HEK293 (cell line): ENCODE measurements at regions not wholly inside any gene's neighbourhood (a gene's known extent, or its start where the extent isn't known, plus 50 kb on each side); places are given as distances from the start of the nearest gene placed in this dataset.

Experiments used
- CTCF ChIA-PET: fragments of 350-600 bp; formaldehyde crosslinking; extraction: SDS; loops from one replicate; lab custom pipeline; 2021; ENCODE audit warnings: antibody characterized with exemption; lab: Yijun Ruan, JAX
- POLR2A ChIA-PET: fragments of 300-600 bp; formaldehyde crosslinking; extraction: SDS; loops from one replicate; lab custom pipeline; 2020; ENCODE audit warnings: antibody characterized with exemption, inconsistent platforms; lab: Yijun Ruan, JAX
- H3K27ac ChIP-seq: fragments of 200-500 bp; sonication (Bioruptor generic); 2 replicates; pipeline ENCODE4 v1.5.1; 2014; ENCODE audit warnings: low read depth, low read length, control low read depth, inconsistent platforms; ENCODE audit errors: extremely low read depth
- H3K36me3 ChIP-seq, 2 experiments: fragments of 200-500 bp in 1 of 2; sonication (Bioruptor generic) in 1 of 2; 1 replicate in 1 of 2; 2 replicates in 1 of 2; pipeline ENCODE4 v1.5.1; 2014 to 2017; ENCODE audit warnings: inconsistent platforms in 2 of 2, low read length in 2 of 2; ENCODE audit not compliant: control insufficient read depth in 2 of 2, insufficient read depth in 1 of 2
- H3K4me1 ChIP-seq: fragments of 200-500 bp; sonication (Bioruptor generic); 2 replicates; pipeline ENCODE4 v1.5.1; 2014; ENCODE audit warnings: mild to moderate bottlenecking, low read length, inconsistent platforms; ENCODE audit not compliant: control insufficient read depth, insufficient read depth
- H3K4me3 ChIP-seq: 2 replicates; pipeline ENCODE4 v1.5.1; 2011; ENCODE audit warnings: low read depth, mild to moderate bottlenecking, control low read depth, low read length, moderate library complexity
- H3K9me3 ChIP-seq: fragments of 200-500 bp; sonication (Bioruptor generic); 2 replicates; pipeline ENCODE4 v1.5.1; 2014; ENCODE audit warnings: low read depth, low read length, inconsistent platforms; ENCODE audit not compliant: control insufficient read depth, insufficient read depth
- ELK4 ChIP-seq: IDR thresholded peaks from 2 replicates; pipeline ENCODE4 v1.6.1; 2011; ENCODE audit warnings: mild to moderate bottlenecking, low read depth, low read length, borderline replicate concordance
- GLIS1 ChIP-seq: fragments of 450-650 bp; formaldehyde crosslinking; IDR thresholded peaks from 2 replicates; pipeline ENCODE4 v1.5.1; 2016; ENCODE audit warnings: missing biosample characterization, missing genetic modification characterization
- HOXC10 ChIP-seq: sonication (generic); formaldehyde crosslinking; IDR thresholded peaks from 2 replicates; pipeline ENCODE4 v1.8.1; 2023; ENCODE audit warnings: mild to moderate bottlenecking, missing genetic modification reagents
- HOXD13 ChIP-seq: sonication (generic); formaldehyde crosslinking; IDR thresholded peaks from 2 replicates; pipeline ENCODE4 v1.8.0; 2022; ENCODE audit warnings: missing genetic modification reagents, borderline replicate concordance
- KLF1 ChIP-seq: fragments of 450-650 bp; formaldehyde crosslinking; IDR thresholded peaks from 2 replicates; pipeline ENCODE4 v1.5.1; 2016; ENCODE audit warnings: missing biosample characterization, missing genetic modification characterization
- PBX3 ChIP-seq: sonication (generic); formaldehyde crosslinking; IDR thresholded peaks from 2 replicates; pipeline ENCODE4 v1.8.1; 2022; ENCODE audit warnings: mild to moderate bottlenecking, moderate library complexity, missing genetic modification reagents
- REST ChIP-seq: fragments of 450-650 bp; formaldehyde crosslinking; IDR thresholded peaks from 2 replicates; pipeline ENCODE4 v1.5.1; 2016; ENCODE audit warnings: missing biosample characterization, missing genetic modification characterization
- SCRT2 ChIP-seq: fragments of 450-650 bp; formaldehyde crosslinking; IDR thresholded peaks from 2 replicates; pipeline ENCODE4 v1.5.1; 2016; ENCODE audit warnings: missing biosample characterization, missing genetic modification characterization
- SP7 ChIP-seq: fragments of 450-650 bp; formaldehyde crosslinking; IDR thresholded peaks from 2 replicates; pipeline ENCODE4 v1.5.1; 2016; ENCODE audit warnings: missing biosample characterization, missing genetic modification characterization
- ZBTB26 ChIP-seq: fragments of 450-650 bp; formaldehyde crosslinking; optimal IDR thresholded peaks from 2 replicates; pipeline ENCODE3; 2016; ENCODE audit warnings: missing biosample characterization, mild to moderate bottlenecking, missing genetic modification characterization
- ZNF146 ChIP-seq: fragments of 450-650 bp; formaldehyde crosslinking; IDR thresholded peaks from 2 replicates; pipeline ENCODE4 v1.5.1; 2016; ENCODE audit warnings: missing biosample characterization, missing genetic modification characterization
- ZNF18 ChIP-seq: fragments of 450-650 bp; formaldehyde crosslinking; IDR thresholded peaks from 2 replicates; pipeline ENCODE4 v1.5.1; 2016; ENCODE audit warnings: missing biosample characterization, missing genetic modification characterization
- ZNF211 ChIP-seq: fragments of 450-650 bp; formaldehyde crosslinking; IDR thresholded peaks from 2 replicates; pipeline ENCODE4 v1.5.1; 2016; ENCODE audit warnings: low read depth, missing biosample characterization, missing genetic modification characterization
- ZNF24 ChIP-seq: fragments of 450-650 bp; formaldehyde crosslinking; IDR thresholded peaks from 2 replicates; pipeline ENCODE4 v1.5.1; 2016; ENCODE audit warnings: missing biosample characterization, missing genetic modification characterization
- ZNF341 ChIP-seq: fragments of 450-650 bp; formaldehyde crosslinking; IDR thresholded peaks from 2 replicates; pipeline ENCODE4; 2016; ENCODE audit warnings: low read depth, missing biosample characterization, missing genetic modification characterization
- ZNF513 ChIP-seq: fragments of 450-650 bp; IDR thresholded peaks from 2 replicates; pipeline ENCODE4 v1.5.1; 2018; ENCODE audit warnings: missing biosample characterization, missing genetic modification characterization
- ZNF558 ChIP-seq: fragments of 450-650 bp; formaldehyde crosslinking; IDR thresholded peaks from 2 replicates; pipeline ENCODE4 v1.5.1; 2016; ENCODE audit warnings: missing biosample characterization, missing genetic modification characterization
- ZNF580 ChIP-seq: fragments of 450-650 bp; formaldehyde crosslinking; IDR thresholded peaks from 2 replicates; pipeline ENCODE4 v1.5.1; 2016; ENCODE audit warnings: missing biosample characterization, missing genetic modification characterization
- ZNF707 ChIP-seq: fragments of 450-650 bp; formaldehyde crosslinking; IDR thresholded peaks from 2 replicates; pipeline ENCODE4 v1.5.1; 2016; ENCODE audit warnings: missing biosample characterization, missing genetic modification characterization
- ZSCAN16 ChIP-seq: fragments of 450-650 bp; formaldehyde crosslinking; IDR thresholded peaks from 2 replicates; pipeline ENCODE4 v1.5.1; 2016; ENCODE audit warnings: missing biosample characterization, missing genetic modification characterization

GRCh38 chr5:133831491-133832224 is 136.8 kb downstream of the C5orf15 start:
- CTCF ChIA-PET = interaction anchor here (0.8 to 1.1 kb wide), 3 partner anchors 10 to 77 kb away, joined by 3 read pairs; no protein-coding TSS in a partner anchor
- H3K27ac ChIP-seq = no peak overlapping the region
- no peaks in the 10 kb centered on the region for H3K9me3 ChIP-seq
- H3K4me1 ChIP-seq = peaks cover 5% of the 10 kb centered on the region; the same call in 1 of the 2 replicates
- H3K4me3 ChIP-seq = no peak overlapping the region
- TF ChIP-seq ZNF580 (no peak), KLF1 (tag by site-specific recombination) (no peak), GLIS1 (tag by site-specific recombination) (peak; percentile 43; the same call in 1 of the 2 replicates), ZNF24 (tag by site-specific recombination) (no peak), ZNF513 (tag by site-specific recombination) (no peak)
- no peaks in the 10 kb centered on the region for H3K36me3 ChIP-seq
- POLR2A ChIA-PET = interaction anchor here (0.5 kb wide), 1 partner anchor 767 kb away, joined by 3 read pairs; no protein-coding TSS in a partner anchor

- Histone ChIP-seq H3K27ac (no peak overlapping the region), H3K4me3 (no peak overlapping the region), H3K36me3 (no peaks in the 10 kb centered on the region), H3K4me1 (peaks cover 5% of the 10 kb centered on the region; the same call in 1 of the 2 replicates), H3K9me3 (no peaks in the 10 kb centered on the region)
- CTCF ChIA-PET = interaction anchor here (0.8 kb wide), 2 partner anchors 39 to 76 kb away, joined by 3 read pairs; no protein-coding TSS in a partner anchor
- TF ChIP-seq ZNF18 (tag by site-specific recombination) = no peak
- no peak for TF ChIP-seq ZSCAN16
- TF ChIP-seq PBX3 (CRISPR knock-in tag) = no peak
- TF ChIP-seq ZNF558 (tag by site-specific recombination) = no peak
- POLR2A ChIA-PET = no interaction called here
Measured at GRCh38 chr5:133830911-133831310, 137.5 kb downstream of the C5orf15 start.

- Histone ChIP-seq H3K9me3 (no peaks in the 10 kb centered on the region), H3K4me1 (peaks cover 5% of the 10 kb centered on the region; the same call in 1 of the 2 replicates), H3K27ac (no peak overlapping the region), H3K36me3 (no peaks in the 10 kb centered on the region), H3K4me3 (no peak overlapping the region)
- CTCF ChIA-PET = no interaction called here
- POLR2A ChIA-PET = no interaction called here
- TF ChIP-seq REST (tag by site-specific recombination) = no peak
- TF ChIP-seq SP7 (tag by site-specific recombination) = no peak
- no peak for TF ChIP-seq ZNF211
- TF ChIP-seq ELK4 = no peak
- no peak for TF ChIP-seq HOXD13 (CRISPR knock-in tag)
- no peak for TF ChIP-seq ZNF146 (tag by site-specific recombination)
- no peak for TF ChIP-seq ZNF707 (tag by site-specific recombination)
- TF ChIP-seq HOXC10 = no peak
- TF ChIP-seq ZBTB26 (tag by site-specific recombination) = no peak
- TF ChIP-seq SCRT2 (tag by site-specific recombination) = no peak
- TF ChIP-seq ZNF341 (tag by site-specific recombination) = no peak
Measured at GRCh38 chr5:133830281-133830680, 138.1 kb downstream of the C5orf15 start.
